Esophagus muscularis mucosa (tissue), 4 donors: ENCODE measurements at regions not wholly inside any gene's neighbourhood (a gene's known extent, or its start where the extent isn't known, plus 50 kb on each side); places are given as distances from the start of the nearest gene placed in this dataset.

ENCODE experiments used
- DNase-seq: peaks from one replicate; pipeline ENCODE4 v3.0.0-alpha.2; 2017; ENCODE audit errors: extremely low spot score
- H3K27ac ChIP-seq, 4 donors: fragments of 200-600 bp; sonication (generic); replicated peaks in 1 of 4; 1 replicate in 3 of 4; 2 replicates in 1 of 4; pipeline ENCODE4 v1.5.1; 2016 to 2019; ENCODE audit warnings: mild to moderate bottlenecking in 1 of 4
- H3K27me3 ChIP-seq, 4 donors: fragments of 200-600 bp; sonication (generic); one replicate each; pipeline versions ENCODE4 v1.5.1 to v1.6.0; 2016 to 2019
- H3K36me3 ChIP-seq, 4 donors: fragments of 200-600 bp; sonication (generic); one replicate each; pipeline ENCODE4 v1.5.1; 2016 to 2019
- H3K4me1 ChIP-seq, 4 donors: fragments of 200-600 bp; sonication (generic); one replicate each; pipeline ENCODE4 v1.5.1; 2016 to 2019
- H3K4me3 ChIP-seq, 4 donors: fragments of 200-600 bp; sonication (generic); 1 replicate in 2 of 4; 2 replicates in 2 of 4; pipeline ENCODE4 v1.5.1; 2016 to 2019; ENCODE audit warnings: mild to moderate bottlenecking in 4 of 4, moderate library complexity in 1 of 4
- H3K9me3 ChIP-seq, 4 donors: fragments of 200-600 bp; sonication (generic); 1 replicate in 3 of 4; 2 replicates in 1 of 4; pipeline ENCODE4 v1.5.1; 2016 to 2019
- EP300 ChIP-seq: sonication (generic); formaldehyde crosslinking; IDR thresholded peaks from one replicate; pipeline ENCODE4 v1.6.1; 2017; ENCODE audit warnings: antibody characterized with exemption
- POLR2A ChIP-seq: fragments of 450-650 bp; IDR thresholded peaks from one replicate; pipeline ENCODE4 v1.6.1; 2017; ENCODE audit warnings: antibody characterized with exemption, moderate library complexity, mild to moderate bottlenecking, low read depth
- POLR2AphosphoS5 ChIP-seq, 2 donors: sonication (generic); formaldehyde crosslinking; IDR thresholded peaks; one replicate each; pipeline ENCODE4 v1.6.1; 2017; ENCODE audit warnings: antibody characterized with exemption in 2 of 2
- WGBS: methylation state at CpG from one replicate; pipeline ENCODE4 v1.1.5; 2018; 5-methylcytosine and 5-hydroxymethylcytosine counted together
- intact Hi-C: fragments of 100-400 bp; cut with DNase I; formaldehyde crosslinking; loops from one replicate; pipeline ENCODE4 v1.15.1; 2023
- TF ChIP-seq, protein P1 (sequence below), 3 experiments: fragments of 200-600 bp in 2 of 3; fragments of 450-650 bp in 1 of 3; sonication (generic) in 2 of 3; IDR thresholded peaks; one replicate each; pipeline ENCODE4 v1.5.1; 2017 to 2019; ENCODE audit warnings: antibody characterized with exemption in 3 of 3, mild to moderate bottlenecking in 2 of 3, moderate library complexity in 1 of 3

DNA sequence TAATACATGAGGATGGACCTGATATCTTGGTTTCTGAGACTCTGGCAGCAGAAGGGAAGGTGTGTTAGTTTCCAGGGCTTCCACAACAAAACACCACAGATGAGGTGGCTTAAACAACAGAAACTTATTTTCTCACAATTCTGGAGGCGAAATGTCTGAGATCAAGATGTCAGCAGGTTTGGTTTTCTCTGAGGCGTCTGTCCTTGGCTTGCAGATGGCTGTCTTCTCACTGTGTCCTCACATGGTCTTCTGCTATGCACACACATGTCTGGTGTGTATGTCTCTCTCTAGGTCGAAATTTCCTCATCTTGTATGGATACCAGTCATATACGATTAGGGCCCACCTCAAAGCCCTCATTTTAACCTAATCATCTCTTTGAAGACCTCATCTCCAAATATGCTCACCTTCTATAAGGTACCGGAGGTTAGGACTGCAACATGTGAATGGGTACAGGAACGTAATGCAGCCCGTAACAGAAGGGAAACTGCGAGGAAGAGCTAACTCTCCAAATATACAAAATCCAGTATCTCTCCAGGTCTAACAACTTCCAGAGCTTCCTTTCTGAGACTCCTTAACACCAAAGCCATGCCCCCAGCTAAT is 139.8 kb upstream of the SMARCA2 start:
- DNase-seq, result peak; percentile 83
- TF ChIP-seq, protein P1, sequence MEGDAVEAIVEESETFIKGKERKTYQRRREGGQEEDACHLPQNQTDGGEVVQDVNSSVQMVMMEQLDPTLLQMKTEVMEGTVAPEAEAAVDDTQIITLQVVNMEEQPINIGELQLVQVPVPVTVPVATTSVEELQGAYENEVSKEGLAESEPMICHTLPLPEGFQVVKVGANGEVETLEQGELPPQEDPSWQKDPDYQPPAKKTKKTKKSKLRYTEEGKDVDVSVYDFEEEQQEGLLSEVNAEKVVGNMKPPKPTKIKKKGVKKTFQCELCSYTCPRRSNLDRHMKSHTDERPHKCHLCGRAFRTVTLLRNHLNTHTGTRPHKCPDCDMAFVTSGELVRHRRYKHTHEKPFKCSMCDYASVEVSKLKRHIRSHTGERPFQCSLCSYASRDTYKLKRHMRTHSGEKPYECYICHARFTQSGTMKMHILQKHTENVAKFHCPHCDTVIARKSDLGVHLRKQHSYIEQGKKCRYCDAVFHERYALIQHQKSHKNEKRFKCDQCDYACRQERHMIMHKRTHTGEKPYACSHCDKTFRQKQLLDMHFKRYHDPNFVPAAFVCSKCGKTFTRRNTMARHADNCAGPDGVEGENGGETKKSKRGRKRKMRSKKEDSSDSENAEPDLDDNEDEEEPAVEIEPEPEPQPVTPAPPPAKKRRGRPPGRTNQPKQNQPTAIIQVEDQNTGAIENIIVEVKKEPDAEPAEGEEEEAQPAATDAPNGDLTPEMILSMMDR (IDR thresholded peaks at IDR 0.05), result no peak
- TF ChIP-seq POLR2AphosphoS5 (IDR thresholded peaks at IDR 0.05) (no peak), EP300 (no peak), POLR2A (no peak)
- Histone ChIP-seq H3K9me3 (no peaks in the 10 kb centered on the region), H3K36me3 (no peaks in the 10 kb centered on the region), H3K27me3 (peaks cover 0 to 3% (median 0%) of the 10 kb centered on the region in 4 donors), H3K4me1 (no peaks in the 10 kb centered on the region), H3K27ac (no peak overlapping the region), H3K4me3 (no peak overlapping the region)
- intact Hi-C loops, result no loop called here
- WGBS, result 84% methylated on average over 8 of the region's 8 CpGs

DNA sequence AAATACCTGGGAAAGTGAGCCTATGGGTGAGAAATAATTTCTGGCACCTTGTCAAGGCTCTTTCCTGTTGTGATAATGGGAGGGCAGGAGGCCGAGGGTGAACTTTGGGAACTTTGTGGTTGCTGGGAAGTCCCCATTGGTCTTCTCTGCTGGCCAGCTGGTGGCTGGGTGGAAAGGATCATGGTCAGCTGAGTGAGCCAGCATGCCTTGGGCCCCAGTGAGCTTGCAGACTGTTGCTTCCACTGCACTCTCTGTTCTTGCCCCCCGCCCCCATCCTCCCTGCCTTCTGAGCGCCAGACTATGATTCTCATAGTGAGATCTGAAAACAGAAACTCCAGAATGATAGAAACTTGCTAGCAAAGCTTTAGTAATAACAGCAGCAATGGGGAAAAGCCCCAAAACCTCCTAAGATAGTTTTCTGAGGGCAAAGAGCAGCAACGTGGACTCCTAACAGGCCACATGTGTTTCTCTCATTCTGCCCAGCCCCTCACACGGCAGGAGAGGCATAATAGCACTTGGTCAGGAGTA is 139.2 kb upstream of the SMARCA2 start:
- H3K4me1 ChIP-seq, result no peaks in the 10 kb centered on the region
- H3K27me3 ChIP-seq, result peaks cover 0 to 3% (median 0%) of the 10 kb centered on the region in 4 donors
- no peak overlapping the region for H3K4me3 ChIP-seq
- TF ChIP-seq, protein P1 (IDR thresholded peaks at IDR 0.05), result no peak
- TF ChIP-seq EP300, result no peak
- no peak for TF ChIP-seq POLR2AphosphoS5 (IDR thresholded peaks at IDR 0.05)
- no peak for TF ChIP-seq POLR2A
- 54% methylated on average over 4 of the region's 5 CpGs for WGBS
- no peaks in the 10 kb centered on the region for H3K9me3 ChIP-seq
- DNase-seq, result no peak
- no peak overlapping the region for H3K27ac ChIP-seq
- H3K36me3 ChIP-seq, result no peaks in the 10 kb centered on the region
- intact Hi-C loops, result no loop called here

DNA sequence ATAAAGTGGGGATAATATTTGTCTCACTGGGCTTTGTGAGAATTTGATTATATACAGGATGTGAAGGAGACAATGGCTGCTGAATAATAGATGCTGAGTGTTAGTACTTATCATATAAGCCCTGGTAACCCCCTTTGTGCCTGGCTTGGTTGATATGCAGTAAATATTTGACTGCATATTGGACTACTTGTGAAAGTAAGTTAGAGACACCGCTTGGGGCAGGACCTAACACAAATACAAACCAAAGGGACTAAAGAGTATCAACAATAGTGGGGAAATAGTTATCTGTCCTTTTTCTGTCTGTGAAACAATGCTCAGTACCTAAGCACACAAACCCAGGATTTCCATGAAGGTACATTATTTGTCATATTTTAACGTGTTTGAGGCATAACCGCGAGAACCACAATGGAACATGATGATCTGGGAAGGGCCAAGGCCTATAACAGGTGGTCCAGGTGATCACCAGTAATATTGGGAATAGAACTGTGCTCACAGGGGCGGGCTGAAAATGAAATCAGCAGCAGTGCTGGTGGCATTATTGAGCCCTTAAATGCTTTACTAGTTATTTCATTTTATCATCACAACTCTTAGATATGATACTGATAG is 138.2 kb upstream of the SMARCA2 start:
- DNase-seq, result no peak
- H3K4me3 ChIP-seq, result no peak overlapping the region
- no peaks in the 10 kb centered on the region for H3K9me3 ChIP-seq
- TF ChIP-seq POLR2A, result no peak
- TF ChIP-seq EP300, result no peak
- TF ChIP-seq, protein P1 (IDR thresholded peaks at IDR 0.05), result no peak
- TF ChIP-seq POLR2AphosphoS5 (IDR thresholded peaks at IDR 0.05), result no peak
- no peak overlapping the region for H3K27ac ChIP-seq
- peaks cover 0 to 3% (median 0%) of the 10 kb centered on the region in 4 donors for H3K27me3 ChIP-seq
- no peaks in the 10 kb centered on the region for H3K4me1 ChIP-seq
- intact Hi-C loops, result no loop called here
- 83% methylated on average over 5 of the region's 5 CpGs for WGBS
- H3K36me3 ChIP-seq, result no peaks in the 10 kb centered on the region

DNA sequence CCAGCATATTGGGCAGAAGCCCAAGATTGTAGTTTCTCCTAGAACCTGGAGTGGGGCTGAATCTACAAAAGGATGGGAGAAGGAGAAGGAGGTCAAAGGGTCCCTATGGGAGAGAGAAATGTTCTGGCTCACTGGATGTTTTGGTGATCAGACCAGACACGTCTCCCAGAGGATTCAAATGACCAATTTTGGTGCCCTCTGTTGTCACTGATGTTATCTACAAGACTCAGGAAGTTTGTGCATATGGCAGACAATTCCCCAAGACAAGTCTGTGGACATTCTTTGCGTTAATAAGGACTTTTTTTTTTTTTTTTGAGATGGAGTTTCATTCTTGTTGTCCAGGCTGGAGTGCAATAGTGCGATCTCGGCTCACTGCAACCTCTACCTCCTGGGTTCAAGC is 137.2 kb upstream of the SMARCA2 start:
- H3K4me1 ChIP-seq, result no peaks in the 10 kb centered on the region
- DNase-seq, result peak; percentile 53
- no peak overlapping the region for H3K27ac ChIP-seq
- no peaks in the 10 kb centered on the region for H3K27me3 ChIP-seq
- intact Hi-C loops, result no loop called here
- no peaks in the 10 kb centered on the region for H3K36me3 ChIP-seq
- no peak overlapping the region for H3K4me3 ChIP-seq
- 89% methylated on average over 4 of the region's 4 CpGs for WGBS
- TF ChIP-seq, protein P1 (IDR thresholded peaks at IDR 0.05), result no peak
- TF ChIP-seq POLR2AphosphoS5 (IDR thresholded peaks at IDR 0.05), result no peak
- no peak for TF ChIP-seq POLR2A
- TF ChIP-seq EP300, result no peak
- no peaks in the 10 kb centered on the region for H3K9me3 ChIP-seq

DNA sequence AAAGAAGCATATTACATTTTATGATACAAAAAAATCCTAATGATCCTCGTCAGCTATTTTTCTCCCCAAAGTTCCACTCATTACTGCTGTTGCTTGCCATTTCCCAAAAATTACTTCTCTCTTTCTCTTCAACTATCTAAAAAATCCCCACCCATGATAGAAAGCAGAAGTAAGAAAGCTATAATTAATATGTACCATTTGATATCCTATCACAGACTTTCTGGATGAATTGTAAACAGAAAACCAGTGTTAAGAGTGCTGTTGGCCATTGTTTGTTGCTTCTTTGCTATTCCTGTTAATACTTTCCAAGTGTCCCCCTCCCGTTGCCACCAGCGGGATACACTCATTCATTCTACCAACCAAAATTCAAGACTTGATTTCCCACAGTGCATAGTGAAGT is 136.3 kb upstream of the SMARCA2 start:
- Histone ChIP-seq H3K27ac (no peak overlapping the region), H3K9me3 (no peaks in the 10 kb centered on the region), H3K4me3 (no peak overlapping the region), H3K36me3 (no peaks in the 10 kb centered on the region), H3K4me1 (no peaks in the 10 kb centered on the region), H3K27me3 (no peaks in the 10 kb centered on the region)
- DNase-seq, result no peak
- TF ChIP-seq EP300, result no peak
- TF ChIP-seq, protein P1 (IDR thresholded peaks at IDR 0.05), result no peak
- no peak for TF ChIP-seq POLR2AphosphoS5 (IDR thresholded peaks at IDR 0.05)
- no peak for TF ChIP-seq POLR2A
- 83% methylated on average over 3 of the region's 3 CpGs for WGBS
- intact Hi-C loops, result no loop called here
